IMR-90 (cell line): ENCODE measurements at regions not wholly inside any gene's neighbourhood (a gene's known extent, or its start where the extent isn't known, plus 50 kb on each side); places are given as distances from the start of the nearest gene placed in this dataset.

ENCODE experiments used
- ATAC-seq: fragments of 200-7000 bp; cut with Tn5 transposase; 2 replicates; pipeline ENCODE4 v1.9.1; 2020; ENCODE audit warnings: low read depth, mild to moderate bottlenecking, moderate library complexity
- BruUV-seq: library from RNA; stranded (reverse); fragments of 400-500 nt; replicated peaks from 2 replicates; lab custom pipeline; 2021; lab: Mats Ljungman, UMichigan
- CTCF ChIA-PET: fragments of 300-600 bp; formaldehyde crosslinking; extraction: SDS; loops from one replicate; lab custom pipeline; 2021; ENCODE audit warnings: antibody characterized with exemption; lab: Yijun Ruan, JAX
- POLR2A ChIA-PET: fragments of 300-600 bp; sonication (Branson Sonifier 250); formaldehyde crosslinking; loops from one replicate; lab custom pipeline; 2022; ENCODE audit warnings: antibody characterized with exemption; ENCODE audit not compliant: unreplicated experiment; lab: Charles Lee
- DNase-seq: peaks from one replicate; pipeline ENCODE4 v3.0.0; 2013
- H2AFZ ChIP-seq: replicated peaks from 2 replicates; pipeline ENCODE3; 2013; ENCODE audit warnings: low read length, mild to moderate bottlenecking; ENCODE audit not compliant: poor library complexity
- H2AK5ac ChIP-seq: 2 replicates; pipeline ENCODE4 v1.6.1; 2013; ENCODE audit warnings: low read depth, low read length, inconsistent platforms
- H2AK9ac ChIP-seq: replicated peaks from 2 replicates; pipeline ENCODE3; 2013; ENCODE audit warnings: mild to moderate bottlenecking, low read depth, low read length, moderate library complexity; ENCODE audit not compliant: poor library complexity
- H2BK120ac ChIP-seq: 2 replicates; pipeline ENCODE4 v1.6.1; 2013; ENCODE audit warnings: low read depth, low read length, inconsistent platforms
- H2BK15ac ChIP-seq: 3 replicates; pipeline ENCODE4 v1.6.1; 2013; ENCODE audit warnings: low read depth, low read length, inconsistent platforms
- H2BK20ac ChIP-seq: 2 replicates; pipeline ENCODE4 v1.6.1; 2013; ENCODE audit warnings: low read depth, mild to moderate bottlenecking, inconsistent platforms, low read length, moderate library complexity
- H2BK5ac ChIP-seq: 2 replicates; pipeline ENCODE4 v1.6.1; 2013; ENCODE audit warnings: mild to moderate bottlenecking, low read depth, low read length, inconsistent platforms; ENCODE audit not compliant: poor library complexity, severe bottlenecking
- H3K14ac ChIP-seq: replicated peaks from 2 replicates; pipeline ENCODE4 v1.6.1; 2013; ENCODE audit warnings: low read depth, low read length, inconsistent platforms
- H3K18ac ChIP-seq: 2 replicates; pipeline ENCODE4 v1.6.1; 2013; ENCODE audit warnings: low read depth, low read length, control low read depth
- H3K23ac ChIP-seq: 2 replicates; pipeline ENCODE4 v1.6.1; 2013; ENCODE audit warnings: low read depth, low read length, inconsistent platforms
- H3K27ac ChIP-seq: 2 replicates; pipeline ENCODE4 v1.5.1; 2013; ENCODE audit warnings: mild to moderate bottlenecking, control low read depth, low read length; ENCODE audit not compliant: insufficient read depth
- H3K27me3 ChIP-seq: 2 replicates; pipeline ENCODE4 v1.6.1; 2013; ENCODE audit warnings: low read length; ENCODE audit not compliant: control insufficient read depth, insufficient read depth
- H3K36me3 ChIP-seq: 2 replicates; pipeline ENCODE4 v1.6.1; 2013; ENCODE audit warnings: low read length, mixed read lengths; ENCODE audit not compliant: control insufficient read depth, insufficient read depth
- H3K4ac ChIP-seq: 2 replicates; pipeline ENCODE4 v1.6.1; 2013; ENCODE audit warnings: low read depth, low read length, inconsistent platforms
- H3K4me1 ChIP-seq: 2 replicates; pipeline ENCODE4 v1.6.1; 2013; ENCODE audit warnings: low read length, mixed read lengths; ENCODE audit not compliant: control insufficient read depth, insufficient read depth
- H3K4me2 ChIP-seq: 2 replicates; pipeline ENCODE4 v1.6.1; 2013; ENCODE audit warnings: low read depth, mild to moderate bottlenecking, control low read depth, low read length, moderate library complexity
- H3K4me3 ChIP-seq: 2 replicates; pipeline ENCODE4 v1.5.1; 2013; ENCODE audit warnings: low read depth, mild to moderate bottlenecking, control low read depth, low read length, moderate library complexity; ENCODE audit not compliant: insufficient read depth
- H3K56ac ChIP-seq: 2 replicates; pipeline ENCODE4 v1.6.1; 2013; ENCODE audit warnings: low read length, inconsistent platforms; ENCODE audit not compliant: insufficient read depth; ENCODE audit errors: extremely low read depth
- H3K79me1 ChIP-seq, 2 experiments: 2 replicates each; pipeline ENCODE4 v1.6.1; 2013; ENCODE audit warnings: low read length in 2 of 2, inconsistent platforms in 1 of 2, low read depth in 1 of 2
- H3K9ac ChIP-seq: 2 replicates; pipeline ENCODE4 v1.6.1; 2013; ENCODE audit warnings: low read depth, low read length, control low read depth
- H3K9me1 ChIP-seq: 2 replicates; pipeline ENCODE4 v1.6.1; 2013; ENCODE audit warnings: low read length, inconsistent platforms; ENCODE audit not compliant: insufficient read depth
- H3K9me3 ChIP-seq: 2 replicates; pipeline ENCODE4 v1.6.1; 2013; ENCODE audit warnings: low read length; ENCODE audit not compliant: control insufficient read depth, insufficient read depth
- H4K20me1 ChIP-seq: 2 replicates; pipeline ENCODE4 v1.6.1; 2013; ENCODE audit warnings: low read length, inconsistent platforms; ENCODE audit not compliant: insufficient read depth
- H4K5ac ChIP-seq: 2 replicates; pipeline ENCODE4 v1.6.1; 2013; ENCODE audit warnings: mild to moderate bottlenecking, low read depth, low read length, control low read depth
- H4K8ac ChIP-seq, 2 experiments: 2 replicates each; pipeline ENCODE4 v1.6.1; 2013; ENCODE audit warnings: low read depth in 2 of 2, low read length in 2 of 2, control low read depth in 1 of 2, inconsistent platforms in 1 of 2
- H4K91ac ChIP-seq: 2 replicates; pipeline ENCODE4 v1.6.1; 2013; ENCODE audit warnings: low read depth, low read length, inconsistent platforms; ENCODE audit not compliant: insufficient read depth
- RCOR1 ChIP-seq: IDR thresholded peaks from 2 replicates; pipeline ENCODE4 v1.6.1; 2012; ENCODE audit warnings: mild to moderate bottlenecking, low read length, improper control_type of control experiment; ENCODE audit not compliant: insufficient replicate concordance
- SMC3 ChIP-seq: fragments of 150-350 bp; IDR thresholded peaks from 2 replicates; pipeline ENCODE4 v1.6.1; 2016; ENCODE audit warnings: low read depth, mild to moderate bottlenecking, antibody characterized with exemption, low read length, moderate library complexity
- WGBS, 2 experiments: methylation state at CpG; one replicate each; pipeline versions ENCODE4 v1.1.5 to v1.1.7; 2013; ENCODE audit warnings: missing lambda C conversion rate in 2 of 2; ENCODE audit not compliant: insufficient read length in 1 of 2; ENCODE audit errors: extremely low coverage in 2 of 2; 5-methylcytosine and 5-hydroxymethylcytosine counted together
- dilution Hi-C: fragments of 300-500 bp; cut with HindIII; formaldehyde crosslinking; loops from one replicate; pipeline ENCODE4 v1.14.3; 2018; ENCODE audit warnings: low sequenced_read_pairs; ENCODE audit not compliant: unreplicated experiment
- in situ Hi-C: fragments of 300-500 bp; cut with MboI; formaldehyde crosslinking; loops from 3 replicates; pipeline ENCODE4 v1.14.3; 2019; ENCODE audit warnings: low sequenced_read_pairs, inconsistent platforms, mixed read lengths
- intact Hi-C: fragments of 100-400 bp; cut with micrococcal nuclease; formaldehyde crosslinking; loops from 2 replicates; pipeline ENCODE4 v1.10.0; 2022
- TF ChIP-seq, protein P1 (sequence below): fragments of 150-350 bp; IDR thresholded peaks from 2 replicates; pipeline ENCODE4 v1.6.1; 2016; ENCODE audit warnings: low read depth, mild to moderate bottlenecking, low read length, moderate library complexity, borderline replicate concordance
- TF ChIP-seq, protein P2 (sequence below): fragments of 150-350 bp; IDR thresholded peaks from 2 replicates; pipeline ENCODE4 v1.6.1; 2017; ENCODE audit warnings: mild to moderate bottlenecking, antibody characterized with exemption, low read length, low read depth

DNA sequence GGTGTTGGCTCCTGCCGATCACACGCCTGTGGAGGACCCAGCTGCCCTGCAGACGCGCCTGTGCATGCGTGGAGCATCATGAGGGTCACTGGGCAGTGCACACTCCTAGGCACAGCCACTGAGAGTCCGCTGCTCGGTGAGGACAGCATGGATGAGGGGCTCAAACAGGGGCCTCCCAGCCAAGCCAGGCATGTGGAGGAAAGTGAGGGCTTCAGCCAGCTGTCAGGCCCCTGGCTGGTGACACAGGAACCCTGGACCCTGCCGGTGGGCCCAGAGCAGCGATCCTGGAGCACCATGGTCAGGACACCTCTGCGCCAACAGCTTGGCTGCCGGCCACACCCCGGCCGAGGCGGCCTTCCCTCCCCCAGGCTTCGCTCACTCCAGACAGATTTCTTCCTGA is 171.2 kb downstream of the RTP5 start:
- H3K18ac ChIP-seq: no peak overlapping the region
- no peak overlapping the region for H3K56ac ChIP-seq
- H3K4me2 ChIP-seq: no peak overlapping the region
- no peaks in the 10 kb centered on the region for H3K9me1 ChIP-seq
- intact Hi-C loops: no loop called here
- POLR2A ChIA-PET: no interaction called here
- H2AK5ac ChIP-seq: no peak overlapping the region
- H2AFZ ChIP-seq: no peak overlapping the region
- no peaks in the 10 kb centered on the region for H3K4me1 ChIP-seq
- no peak overlapping the region for H4K91ac ChIP-seq
- TF ChIP-seq, protein P1, sequence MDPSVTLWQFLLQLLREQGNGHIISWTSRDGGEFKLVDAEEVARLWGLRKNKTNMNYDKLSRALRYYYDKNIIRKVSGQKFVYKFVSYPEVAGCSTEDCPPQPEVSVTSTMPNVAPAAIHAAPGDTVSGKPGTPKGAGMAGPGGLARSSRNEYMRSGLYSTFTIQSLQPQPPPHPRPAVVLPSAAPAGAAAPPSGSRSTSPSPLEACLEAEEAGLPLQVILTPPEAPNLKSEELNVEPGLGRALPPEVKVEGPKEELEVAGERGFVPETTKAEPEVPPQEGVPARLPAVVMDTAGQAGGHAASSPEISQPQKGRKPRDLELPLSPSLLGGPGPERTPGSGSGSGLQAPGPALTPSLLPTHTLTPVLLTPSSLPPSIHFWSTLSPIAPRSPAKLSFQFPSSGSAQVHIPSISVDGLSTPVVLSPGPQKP: no peak
- TF ChIP-seq RCOR1 (no peak), SMC3 (no peak)
- TF ChIP-seq, protein P2, sequence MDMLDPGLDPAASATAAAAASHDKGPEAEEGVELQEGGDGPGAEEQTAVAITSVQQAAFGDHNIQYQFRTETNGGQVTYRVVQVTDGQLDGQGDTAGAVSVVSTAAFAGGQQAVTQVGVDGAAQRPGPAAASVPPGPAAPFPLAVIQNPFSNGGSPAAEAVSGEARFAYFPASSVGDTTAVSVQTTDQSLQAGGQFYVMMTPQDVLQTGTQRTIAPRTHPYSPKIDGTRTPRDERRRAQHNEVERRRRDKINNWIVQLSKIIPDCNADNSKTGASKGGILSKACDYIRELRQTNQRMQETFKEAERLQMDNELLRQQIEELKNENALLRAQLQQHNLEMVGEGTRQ: no peak
- H3K79me1 ChIP-seq: no peaks in the 10 kb centered on the region
- in situ Hi-C loops: no loop called here
- dilution Hi-C loops: no loop called here
- BruUV-seq: no TSS peak
- H2AK9ac ChIP-seq: no peak overlapping the region
- ATAC-seq (no peak), DNase-seq (no peak)
- no peaks in the 10 kb centered on the region for H3K36me3 ChIP-seq
- H3K27ac ChIP-seq: no peak overlapping the region
- H2BK20ac ChIP-seq: no peak overlapping the region
- no peak overlapping the region for H3K23ac ChIP-seq
- H3K4me3 ChIP-seq: no peak overlapping the region
- H2BK5ac ChIP-seq: no peak overlapping the region
- 91% methylated on average over 5 of the region's 15 CpGs; no CpG with 5 or more reads in 1 of the 2 experiments for WGBS, 2 experiments
- no peak overlapping the region for H3K9ac ChIP-seq
- peaks cover 77% of the 10 kb centered on the region for H3K27me3 ChIP-seq
- no peak overlapping the region for H2BK120ac ChIP-seq
- no peak overlapping the region for H3K4ac ChIP-seq
- H3K14ac ChIP-seq: no peak overlapping the region
- CTCF ChIA-PET: no interaction called here
- 0 out of 2 replicates have a peak, but pooled peaks cover 5% of the 10 kb centered on the region for H3K9me3 ChIP-seq
- peaks cover 7% of the 10 kb centered on the region; the same call in 1 of the 2 replicates for H4K20me1 ChIP-seq
- H4K5ac ChIP-seq: no peak overlapping the region
- no peak overlapping the region for H4K8ac ChIP-seq
- H2BK15ac ChIP-seq: no peak overlapping the region
